ENCODE measurements at regions not wholly inside any gene's neighbourhood (a gene's known extent, or its start where the extent isn't known, plus 50 kb on each side); places are given as distances from the start of the nearest gene placed in this dataset.
"Not testable (repeated sequence)": the region's sequence is repeated elsewhere in the genome, so short reads cannot be mapped to it uniquely, and the experiment has no call there.

DNA sequence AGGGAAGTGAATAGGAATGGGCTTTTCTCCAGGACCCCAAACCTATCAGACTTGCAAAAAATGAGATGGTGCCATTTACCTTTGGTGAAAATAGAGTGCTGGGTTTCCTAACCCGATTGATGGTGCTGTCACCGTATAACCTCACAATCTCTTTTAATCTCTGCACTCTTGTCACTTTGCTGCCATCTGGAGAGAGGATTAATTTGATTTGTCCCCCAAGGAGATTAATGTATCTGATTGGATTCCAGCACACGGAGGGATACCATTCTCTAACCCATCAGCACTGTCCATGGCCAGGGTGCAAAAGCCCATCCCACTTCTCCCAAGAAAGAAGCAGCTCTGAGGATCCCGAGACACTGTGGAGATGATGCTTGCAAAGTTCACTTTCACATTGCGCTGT lies 86.3 kb upstream of the NFE2L3 start:
- DNase-seq = no peak

DNA sequence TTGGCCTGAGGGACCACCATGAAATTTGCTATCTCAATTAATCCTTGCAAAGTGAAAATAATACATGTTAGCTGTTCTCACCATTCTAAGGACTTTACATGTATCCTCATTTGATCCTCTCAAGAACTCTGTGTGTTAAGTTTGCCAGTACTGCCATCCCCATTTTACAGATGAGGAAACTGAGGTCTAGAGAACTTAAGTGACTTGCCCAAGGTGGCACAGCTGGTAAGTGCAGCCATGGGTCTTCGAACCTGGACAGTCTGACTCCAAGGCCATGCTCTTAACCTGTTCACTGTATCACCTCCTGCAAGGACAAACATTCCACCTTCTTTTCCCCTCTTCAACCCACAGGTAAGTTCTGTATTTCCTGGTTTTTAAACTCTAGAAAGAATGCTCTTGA lies 85.3 kb upstream of the NFE2L3 start:
- DNase-seq = no peak

DNA sequence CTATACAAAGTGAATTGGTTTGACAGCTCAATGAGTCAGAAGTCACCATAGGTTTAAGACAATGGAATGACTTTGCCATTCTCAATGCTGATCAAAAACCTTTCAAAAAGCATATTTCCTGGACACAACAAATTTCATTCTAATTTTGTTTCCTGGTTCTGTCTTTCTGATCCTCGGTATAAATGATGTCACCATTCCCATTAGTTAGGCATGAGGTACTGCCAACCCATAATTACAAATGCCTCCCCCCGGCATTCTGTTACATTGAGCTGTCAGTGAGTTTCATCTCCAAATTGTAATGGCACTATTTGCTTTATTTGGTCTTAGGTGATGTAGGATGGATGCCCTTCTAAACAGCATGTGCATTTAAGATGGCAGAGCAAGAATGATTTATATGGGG lies 81.7 kb upstream of the NFE2L3 start:
- DNase-seq = no peak

DNA sequence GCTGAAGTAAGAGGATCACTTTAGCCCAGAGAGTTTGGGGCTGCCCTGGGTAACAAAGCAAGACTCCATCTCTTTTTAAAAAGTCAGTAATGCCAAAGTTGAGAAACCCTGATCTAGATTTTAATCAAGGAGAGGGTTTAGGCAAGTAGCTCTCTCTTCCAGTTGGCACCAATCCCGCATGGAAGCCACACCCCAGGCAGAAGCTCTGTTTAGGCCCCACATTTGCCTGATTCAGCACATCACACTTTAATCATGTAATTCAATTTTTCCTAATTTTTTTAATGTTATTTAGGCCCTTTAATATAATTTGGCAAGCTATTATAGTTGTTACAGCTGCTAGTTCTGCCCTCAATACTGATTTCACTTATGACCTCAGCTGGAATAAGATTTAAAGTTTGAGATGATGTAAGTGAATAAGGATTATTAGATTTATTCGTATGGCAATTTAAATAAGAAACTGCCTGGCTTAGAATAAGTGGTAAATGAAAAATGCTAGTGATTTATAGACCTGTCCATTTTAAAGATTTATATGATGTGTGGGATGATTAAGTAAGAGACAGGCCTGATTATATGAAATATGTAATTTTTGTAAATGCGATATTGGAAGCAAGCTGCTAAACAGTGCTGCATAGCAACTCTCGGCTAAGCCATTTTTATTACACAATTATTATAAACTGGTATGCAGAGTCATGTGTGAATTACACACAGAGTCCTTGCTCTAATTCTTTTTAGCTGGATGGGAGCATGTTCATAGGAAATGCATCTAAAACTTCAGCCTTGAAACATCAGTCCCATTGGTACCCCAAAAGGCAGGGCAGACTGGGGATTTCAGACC lies 80.2 kb upstream of the NFE2L3 start:
- no peak for DNase-seq

DNA sequence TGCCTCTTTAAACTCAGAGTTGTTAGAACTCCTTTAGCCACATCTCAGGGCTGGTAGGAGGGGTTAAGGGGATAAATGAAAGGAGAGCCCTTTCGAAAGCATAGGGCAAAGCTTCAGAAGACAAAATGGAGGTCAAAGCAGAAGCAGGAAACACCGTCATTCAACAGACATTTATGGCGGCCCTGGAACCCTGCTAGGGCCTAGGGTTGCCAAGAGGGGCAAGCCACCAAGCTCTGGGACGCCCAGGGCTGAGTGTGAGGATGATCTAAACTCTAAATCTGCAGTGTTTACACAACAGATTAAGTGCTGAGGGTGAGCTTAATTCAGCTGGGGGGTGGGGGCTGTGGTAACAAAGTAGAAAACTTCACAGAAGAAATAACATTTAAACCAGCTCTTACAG lies 79.0 kb upstream of the NFE2L3 start:
- no peak for DNase-seq

DNA sequence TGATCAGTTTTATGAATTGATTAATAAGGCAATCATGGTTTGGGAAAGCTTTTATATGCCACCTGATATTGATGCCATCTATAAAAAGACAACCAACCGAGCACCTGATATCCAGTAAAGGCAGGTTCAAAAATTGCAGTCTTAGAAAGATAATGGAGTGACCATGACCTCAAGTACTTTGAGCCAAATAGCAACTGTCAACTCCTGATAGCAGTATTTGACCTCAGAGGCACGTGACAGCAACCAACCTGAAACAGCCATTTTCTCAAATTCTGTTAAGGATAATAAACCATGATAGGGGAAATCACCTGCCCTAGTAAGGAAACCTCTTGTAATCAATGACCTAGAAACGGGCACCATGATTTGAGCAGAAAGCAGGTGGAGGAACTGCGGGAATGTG lies 77.1 kb upstream of the NFE2L3 start:
- DNase-seq = no peak

DNA sequence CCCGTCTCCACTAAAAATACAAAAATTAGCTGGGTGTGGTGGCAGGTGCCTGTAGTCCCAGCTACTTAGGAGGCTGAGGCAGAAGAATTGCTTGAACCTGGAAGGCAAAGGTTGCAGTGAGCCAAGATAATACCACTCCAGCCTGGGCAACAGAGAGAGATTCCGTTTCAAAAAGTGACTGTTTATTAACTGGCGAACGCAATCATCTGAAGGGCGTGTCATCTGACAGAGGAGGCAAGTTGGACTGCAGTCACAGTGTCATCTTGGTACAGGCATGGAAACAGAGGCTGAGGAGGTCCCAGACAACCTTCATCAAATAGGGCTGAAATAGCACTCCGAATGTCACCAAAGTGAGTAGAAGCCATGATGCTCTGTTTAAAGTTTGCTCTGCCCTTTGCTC lies 75.3 kb upstream of the NFE2L3 start:
- no peak for DNase-seq

DNA sequence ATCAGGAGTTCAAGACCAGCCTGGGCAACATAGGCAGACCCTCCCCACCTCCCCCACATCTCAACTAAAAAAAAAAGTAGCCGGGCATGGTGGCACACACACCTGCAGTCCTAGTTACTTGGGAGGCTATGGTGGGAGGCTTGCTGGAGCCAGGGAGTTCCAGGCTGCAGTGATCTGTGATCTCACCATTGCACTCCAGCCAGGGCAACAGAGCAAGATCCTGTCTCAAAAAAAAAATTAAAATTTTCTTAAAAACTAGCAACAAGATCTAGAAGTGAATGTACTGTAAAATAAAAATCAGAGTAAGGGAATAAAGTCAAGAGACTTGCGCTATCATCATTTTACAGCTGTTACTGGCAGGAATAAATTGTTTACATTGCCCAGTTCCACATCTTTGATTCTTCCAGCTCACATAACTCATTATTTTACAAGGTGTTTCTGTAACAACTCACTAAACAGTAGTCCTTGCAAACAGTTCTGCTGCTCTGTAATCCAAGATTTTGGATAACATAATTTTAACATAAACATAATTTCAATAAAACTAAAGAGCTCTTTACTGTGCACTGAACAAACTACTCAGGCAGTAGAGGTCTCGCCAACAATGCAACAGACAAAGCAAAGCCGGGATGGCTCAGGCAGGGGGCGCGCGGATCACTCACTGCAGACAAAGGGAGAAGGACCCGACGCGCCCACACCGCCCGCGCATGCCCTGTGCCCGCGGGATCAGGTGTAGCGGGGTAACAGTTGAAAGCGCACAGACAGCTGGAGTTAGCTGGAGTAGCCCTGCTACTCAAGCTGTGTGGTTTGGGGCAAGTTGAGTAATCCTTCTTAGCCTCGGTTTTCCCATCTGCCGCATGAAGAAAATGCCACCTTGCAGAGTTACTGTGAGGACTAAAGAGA lies 73.3 kb upstream of the NFE2L3 start:
- DNase-seq = peak; percentile 66

DNA sequence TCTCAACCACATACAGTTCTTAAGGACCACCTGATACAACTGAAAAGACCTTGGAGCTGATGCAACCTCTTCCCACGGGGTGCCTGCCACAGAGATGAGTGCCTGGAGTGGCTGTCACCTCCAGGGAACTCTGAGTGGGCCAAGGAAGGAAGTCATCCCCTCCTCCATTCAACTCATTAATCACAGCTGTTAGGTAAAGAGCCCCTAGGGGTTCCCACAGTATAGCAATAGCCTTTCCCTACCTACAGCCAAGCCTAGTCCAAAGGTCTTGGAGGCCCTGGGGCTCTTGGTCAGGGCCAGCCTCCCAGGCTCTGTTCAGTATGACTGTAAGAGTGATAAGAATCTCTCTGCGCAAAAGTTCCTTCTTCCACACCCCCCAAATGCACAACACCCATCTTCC lies 70.4 kb upstream of the NFE2L3 start:
- DNase-seq = no peak

DNA sequence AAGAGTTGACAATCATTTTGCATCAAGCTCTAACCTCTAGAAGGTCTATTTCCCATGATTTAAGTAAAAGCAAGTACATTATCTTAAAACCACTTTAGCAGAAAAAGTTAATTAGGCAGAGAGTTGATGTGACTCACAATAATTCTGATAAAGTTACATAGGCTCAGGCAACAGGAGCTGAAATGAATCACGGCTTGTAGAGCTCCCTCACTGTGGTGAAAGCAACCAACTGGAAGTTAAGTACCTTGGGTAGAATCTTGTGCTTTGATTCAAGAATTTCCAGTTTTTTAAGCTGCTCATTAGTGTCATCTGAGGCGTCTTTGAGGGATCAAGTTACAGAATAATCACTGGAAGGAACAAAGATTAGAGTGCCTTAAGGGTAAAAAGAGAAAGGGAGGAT lies 68.9 kb upstream of the NFE2L3 start:
- no peak for DNase-seq

DNA sequence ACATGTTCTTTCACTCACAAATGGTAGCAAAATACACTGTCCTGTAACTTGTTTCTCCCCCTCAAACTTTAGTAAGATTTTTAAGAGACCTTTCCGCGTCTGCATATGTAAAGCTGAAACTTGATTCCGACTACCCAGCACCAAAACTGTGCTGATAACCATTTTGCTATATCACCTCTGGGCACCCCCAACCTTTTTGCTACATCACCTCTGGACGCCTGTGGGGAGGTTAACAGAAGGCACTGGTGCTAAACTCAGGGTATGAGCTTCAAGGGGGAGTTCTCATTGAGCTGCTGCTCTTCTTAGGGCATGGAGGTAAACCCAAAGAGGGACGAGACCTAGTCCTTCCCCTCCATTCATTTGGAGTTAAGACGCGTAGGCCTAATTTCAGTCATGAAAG lies 67.6 kb upstream of the NFE2L3 start:
- DNase-seq = no peak

DNA sequence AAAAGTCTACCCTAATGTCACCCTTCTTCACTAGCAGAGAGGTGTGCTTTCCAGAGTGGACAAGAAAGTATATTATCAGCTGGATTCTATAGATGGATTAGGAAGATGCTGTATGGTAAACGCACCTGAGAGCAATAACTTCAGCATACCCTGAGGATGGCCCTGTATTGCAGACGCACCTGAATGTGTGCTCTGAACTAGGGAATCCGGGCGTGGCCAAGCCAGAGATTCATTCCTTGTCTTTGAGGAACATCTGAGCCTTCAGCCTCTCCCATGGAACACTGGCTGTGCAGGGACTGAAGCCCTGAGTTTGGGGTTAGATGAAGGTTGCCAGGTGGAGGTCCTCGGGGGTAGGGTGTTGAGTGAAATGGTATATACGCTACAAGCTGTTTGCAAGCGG lies 66.2 kb upstream of the NFE2L3 start:
- no peak for DNase-seq

DNA sequence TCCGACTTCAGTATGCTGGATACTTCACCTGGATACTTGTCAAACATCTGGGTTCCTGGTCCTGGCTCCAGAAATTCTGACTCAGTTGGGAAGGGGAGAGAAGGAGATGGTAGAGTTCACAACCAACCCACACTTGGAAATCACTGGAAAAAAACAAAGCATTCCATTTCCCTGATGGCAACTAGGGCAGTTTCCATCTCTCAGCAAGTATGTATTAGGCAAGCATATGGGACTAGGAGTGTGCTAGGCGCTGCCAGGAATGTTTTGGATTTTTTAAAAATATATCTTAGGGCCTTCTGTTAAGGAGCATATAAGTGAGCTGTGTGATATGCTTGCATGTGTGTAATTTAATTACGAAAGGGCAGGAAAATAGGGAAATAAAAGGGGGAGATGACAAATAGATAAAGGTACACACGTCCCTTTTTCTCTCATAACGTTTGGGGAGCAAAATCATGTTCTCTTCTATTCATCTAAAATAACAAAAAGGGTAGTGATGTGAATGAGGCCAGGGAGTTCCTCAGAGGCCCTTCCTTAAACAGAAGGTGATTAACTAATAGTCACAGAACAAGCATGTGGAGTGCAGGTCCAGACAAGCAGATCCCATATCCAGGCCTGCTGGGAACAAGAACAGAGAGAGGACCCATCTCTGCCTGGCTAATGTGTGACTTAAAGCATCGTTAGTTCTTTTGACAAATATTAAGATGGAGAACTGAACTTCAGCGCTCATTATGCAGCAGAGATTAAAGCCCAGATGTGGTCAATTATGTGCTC lies 64.5 kb upstream of the NFE2L3 start:
- DNase-seq = no peak

DNA sequence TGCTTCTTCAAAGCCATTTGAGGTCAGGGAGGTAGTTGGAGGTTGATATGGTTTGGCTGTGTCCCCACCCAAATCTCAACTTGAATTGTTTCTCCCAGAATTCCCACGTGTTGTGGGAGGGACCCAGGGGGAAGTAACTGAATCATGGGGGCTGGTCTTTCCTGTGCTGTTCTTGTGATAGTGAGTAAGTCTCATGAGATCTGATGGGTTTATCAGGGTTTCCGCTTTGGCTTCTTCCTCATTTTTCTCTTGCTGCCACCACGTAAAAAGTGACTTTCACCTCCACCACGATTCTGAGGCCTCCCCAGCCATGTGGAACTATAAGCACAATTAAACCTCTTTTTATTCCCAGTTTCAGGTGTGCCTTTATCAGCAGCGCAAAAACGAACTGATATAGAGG lies 62.5 kb upstream of the NFE2L3 start:
- DNase-seq = not testable (repeated sequence)

DNA sequence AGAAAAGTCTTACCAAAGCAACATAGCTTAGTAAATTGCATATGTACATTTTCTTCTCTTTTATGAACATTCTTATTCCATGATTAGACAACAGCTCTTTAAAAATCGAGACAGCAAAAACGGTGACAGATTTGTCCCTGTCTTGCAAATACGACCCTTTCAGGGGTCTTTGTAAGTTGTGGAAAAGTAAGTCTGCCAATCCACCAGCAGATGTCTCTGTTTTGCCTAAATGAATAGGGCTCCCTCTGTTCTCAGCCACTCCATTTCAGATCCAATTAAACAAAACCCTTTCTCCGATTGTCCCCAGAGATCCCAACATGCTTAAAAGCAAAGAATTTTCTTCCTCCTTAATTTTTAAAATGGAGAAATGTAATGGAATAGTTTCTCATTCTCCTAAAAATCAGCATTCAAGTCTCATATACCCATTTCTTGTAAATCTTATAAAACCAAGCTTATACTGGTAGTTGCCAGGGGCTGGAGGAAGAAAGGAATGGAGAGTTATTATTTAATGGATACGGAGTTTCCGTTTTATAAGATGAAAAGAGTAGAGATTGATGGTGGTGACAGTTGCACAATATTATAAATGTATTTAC lies 61.0 kb upstream of the NFE2L3 start:
- DNase-seq = no peak

DNA sequence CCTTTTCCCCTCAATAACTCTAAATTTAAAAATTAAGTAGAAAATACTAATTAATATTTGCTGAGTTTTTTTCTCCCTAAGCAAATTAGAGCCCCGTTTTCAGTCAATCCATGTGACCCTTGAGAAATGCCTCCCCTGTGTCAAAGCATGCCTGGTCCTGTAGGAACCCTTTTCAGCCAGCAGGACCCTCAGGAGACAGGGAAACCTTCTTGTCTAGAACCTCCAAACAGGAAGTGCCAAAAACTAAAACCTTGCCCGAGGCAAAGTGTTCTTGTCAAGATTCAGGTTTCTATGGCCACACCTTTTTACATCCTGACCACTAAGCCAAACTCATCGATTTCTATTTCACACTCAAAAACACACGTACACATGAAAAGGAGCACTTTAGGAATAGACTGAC lies 60.1 kb upstream of the NFE2L3 start:
- no peak for DNase-seq

DNA sequence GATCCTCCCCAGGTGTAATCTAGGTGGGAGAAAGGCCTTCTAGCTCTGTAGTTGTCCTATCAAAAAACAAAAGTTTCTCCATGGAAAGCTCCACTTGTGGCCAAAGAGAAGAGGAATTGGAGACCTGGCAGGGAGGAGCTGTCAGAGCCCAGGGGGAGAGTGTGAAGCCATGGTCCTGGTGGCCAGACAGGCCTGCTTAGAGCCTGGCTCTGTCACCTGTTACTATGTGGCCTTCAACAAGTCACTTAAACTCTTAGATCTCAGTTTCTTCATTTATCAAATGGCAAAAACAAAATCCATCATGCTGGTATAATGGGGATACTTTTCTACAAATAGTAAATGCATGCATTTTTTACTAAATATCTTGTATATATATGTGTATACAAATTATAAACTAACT lies 59.0 kb upstream of the NFE2L3 start:
- DNase-seq = no peak

DNA sequence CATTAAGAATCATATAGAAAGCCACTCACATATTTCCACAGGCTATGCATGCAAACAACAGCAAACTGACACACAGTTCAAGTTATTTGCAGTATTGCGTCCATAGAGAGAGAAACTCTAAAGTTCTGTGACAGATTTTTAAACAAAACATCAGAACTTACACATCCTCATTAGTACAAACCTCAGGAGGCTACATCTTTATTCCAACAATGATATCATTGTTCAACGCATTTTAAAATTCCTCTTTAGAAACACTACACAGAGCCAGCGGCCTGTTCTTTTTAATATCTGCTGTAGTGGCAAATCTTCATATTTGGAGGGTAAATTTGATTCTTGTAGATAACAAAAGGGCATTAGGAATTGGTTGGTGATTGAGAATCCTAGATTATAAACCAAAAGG lies 55.9 kb upstream of the NFE2L3 start:
- no peak for DNase-seq

DNA sequence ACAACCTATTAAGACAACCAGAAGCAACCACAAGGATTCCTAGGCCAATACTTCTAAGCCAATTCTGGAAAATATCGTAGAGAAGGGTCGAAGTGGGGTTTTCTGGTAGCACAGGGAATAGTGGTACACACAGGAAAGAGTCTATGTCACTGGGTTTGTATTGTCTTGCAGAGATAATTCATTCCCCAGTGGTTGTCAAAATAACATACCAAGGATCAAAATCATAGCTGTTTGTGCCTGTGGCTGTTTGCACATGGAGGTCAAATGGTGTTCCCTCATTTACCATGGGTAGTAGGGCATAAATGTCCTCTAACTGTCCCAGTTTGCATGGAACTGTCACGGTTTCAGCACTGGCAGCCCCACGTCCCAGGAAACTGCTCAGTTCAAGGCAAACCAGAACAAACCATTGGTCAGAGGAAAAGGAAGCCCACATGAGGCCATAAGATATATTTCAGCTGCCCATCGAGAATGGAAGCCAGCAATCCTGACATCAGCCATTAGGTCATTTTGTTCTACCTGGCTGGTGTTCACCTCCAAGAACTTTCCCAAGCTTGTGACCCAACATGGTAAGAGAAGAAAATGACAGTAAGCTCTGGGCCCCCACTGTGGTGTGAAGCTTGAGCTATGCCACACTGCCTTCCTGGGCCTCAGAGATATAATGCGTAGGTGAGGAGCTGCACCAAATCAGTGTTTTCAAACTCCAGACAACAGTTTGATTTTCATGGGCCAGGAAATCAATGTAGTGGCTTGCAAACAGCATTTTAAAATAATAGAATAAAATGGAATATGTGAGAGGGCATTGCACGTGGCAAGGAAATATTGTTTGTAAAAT lies 53.9 kb upstream of the NFE2L3 start:
- DNase-seq = no peak

DNA sequence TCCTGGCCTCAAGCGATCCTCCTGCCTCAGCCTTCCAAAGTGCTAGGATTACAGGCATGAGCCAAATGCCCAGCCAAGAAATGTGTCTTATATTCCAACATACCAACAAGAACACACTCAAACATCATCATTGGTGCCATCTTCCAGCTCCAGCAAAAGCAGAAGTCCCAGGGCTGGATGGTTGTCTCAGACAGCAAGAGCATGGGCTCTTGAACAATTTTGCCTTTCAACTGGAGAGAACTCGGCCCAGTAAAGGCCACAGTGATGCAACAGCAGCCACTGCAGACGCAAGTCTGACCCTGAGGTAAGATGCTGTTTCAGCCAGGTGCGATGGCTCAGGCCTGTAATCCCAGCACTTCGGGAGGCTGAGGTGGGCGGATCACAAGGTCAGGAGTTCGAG lies 52.8 kb upstream of the NFE2L3 start:
- DNase-seq = no peak

DNA sequence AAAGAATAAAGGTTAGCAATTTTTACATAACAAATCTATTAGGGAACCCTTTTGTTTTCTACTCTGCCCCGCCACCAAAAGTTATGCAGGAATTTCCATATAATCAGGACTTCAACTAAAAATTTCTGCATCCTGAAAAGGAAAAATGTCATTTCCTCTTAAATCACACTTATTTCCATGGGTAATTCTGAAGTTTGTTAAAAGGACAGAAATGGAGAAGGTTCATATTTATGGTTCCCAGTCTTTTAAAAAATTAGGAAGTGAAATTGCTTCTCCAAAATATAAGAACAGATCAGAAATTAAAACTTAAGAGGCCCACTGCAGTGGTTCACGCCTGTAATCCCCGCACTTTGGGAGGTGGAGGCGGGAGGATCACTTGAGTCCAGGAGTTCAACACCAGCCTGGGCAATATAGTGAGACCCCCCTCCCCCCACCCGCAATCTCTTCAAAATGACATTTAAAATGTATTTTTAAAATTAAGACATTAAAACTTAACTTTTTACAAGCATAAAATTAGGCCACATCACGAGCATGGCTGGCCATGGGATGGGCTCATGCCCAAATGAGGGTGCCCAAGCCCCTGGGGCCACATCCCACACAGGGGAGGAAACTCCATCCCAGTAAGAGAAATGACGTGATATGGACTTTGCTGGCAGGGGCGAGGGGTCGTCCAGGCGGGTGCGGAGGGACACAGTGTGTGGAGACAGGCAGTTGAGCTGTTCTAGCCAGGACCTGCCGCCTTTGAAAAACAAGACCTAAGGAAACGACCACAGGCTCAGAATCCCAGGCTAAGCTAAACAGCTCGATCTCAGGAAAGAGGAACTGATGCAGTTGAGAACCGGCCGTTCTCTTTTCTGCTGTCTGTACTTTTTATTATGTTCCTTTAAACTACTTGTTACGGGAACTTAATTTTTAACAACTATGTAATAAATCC lies 51.3 kb upstream of the NFE2L3 start:
- no peak for DNase-seq

Measured in T-helper 9 cell (primary cell).